Trophoblast cell (in vitro differentiated cells and primary cell): ENCODE measurements at regions not wholly inside any gene's neighbourhood (a gene's known extent, or its start where the extent isn't known, plus 50 kb on each side); places are given as distances from the start of the nearest gene placed in this dataset.

Experiments
- DNase-seq, 2 donors: peaks; one replicate each; pipeline ENCODE4 v3.0.0-alpha.2; 2016
- H2AFZ ChIP-seq: 2 replicates; pipeline ENCODE4 v1.6.1; 2013; ENCODE audit warnings: low read length, moderate library complexity, mild to moderate bottlenecking; ENCODE audit not compliant: insufficient read depth, poor library complexity
- H2AK5ac ChIP-seq: 2 replicates; pipeline ENCODE4 v1.6.1; 2013; ENCODE audit warnings: mild to moderate bottlenecking, low read length
- H2BK120ac ChIP-seq: 2 replicates; pipeline ENCODE4 v1.6.1; 2013; ENCODE audit warnings: low read length, mild to moderate bottlenecking, moderate library complexity; ENCODE audit not compliant: insufficient read depth, poor library complexity
- H2BK12ac ChIP-seq: 2 replicates; pipeline ENCODE4 v1.6.1; 2013; ENCODE audit warnings: mild to moderate bottlenecking, low read length, moderate library complexity
- H2BK5ac ChIP-seq: 2 replicates; pipeline ENCODE4 v1.6.1; 2013; ENCODE audit warnings: low read length, low read depth, moderate library complexity, mild to moderate bottlenecking; ENCODE audit not compliant: poor library complexity
- H3K14ac ChIP-seq: 2 replicates; pipeline ENCODE4 v1.6.1; 2013; ENCODE audit warnings: mild to moderate bottlenecking, low read length
- H3K18ac ChIP-seq: 2 replicates; pipeline ENCODE4 v1.6.1; 2013; ENCODE audit warnings: mild to moderate bottlenecking, low read length
- H3K23ac ChIP-seq: 2 replicates; pipeline ENCODE4 v1.6.1; 2013; ENCODE audit warnings: low read length
- H3K27ac ChIP-seq: 2 replicates; pipeline ENCODE4 v1.5.1; 2013; ENCODE audit warnings: low read depth, mild to moderate bottlenecking, inconsistent platforms, low read length, moderate library complexity
- H3K27me3 ChIP-seq: 2 replicates; pipeline ENCODE4 v1.6.1; 2013; ENCODE audit warnings: inconsistent platforms, mild to moderate bottlenecking, low read length, moderate library complexity; ENCODE audit not compliant: insufficient read depth
- H3K36me3 ChIP-seq, 2 experiments: 1 replicate in 1 of 2; 2 replicates in 1 of 2; pipeline ENCODE4 v1.6.1; 2013; ENCODE audit warnings: low read length in 2 of 2, mild to moderate bottlenecking in 2 of 2, moderate library complexity in 1 of 2; ENCODE audit not compliant: insufficient read depth in 2 of 2, control insufficient read depth in 1 of 2
- H3K4ac ChIP-seq: 2 replicates; pipeline ENCODE4 v1.6.1; 2013; ENCODE audit warnings: low read depth, mild to moderate bottlenecking, low read length, moderate library complexity
- H3K4me1 ChIP-seq, 2 experiments: 1 replicate in 1 of 2; 2 replicates in 1 of 2; pipeline ENCODE4 v1.6.1; 2013; ENCODE audit warnings: low read length in 2 of 2, mild to moderate bottlenecking in 2 of 2, moderate library complexity in 1 of 2; ENCODE audit not compliant: insufficient read depth in 2 of 2, control insufficient read depth in 1 of 2
- H3K4me2 ChIP-seq: 2 replicates; pipeline ENCODE4 v1.6.1; 2013; ENCODE audit warnings: inconsistent platforms, mild to moderate bottlenecking, low read length, moderate library complexity
- H3K4me3 ChIP-seq: 2 replicates; pipeline ENCODE4 v1.5.1; 2013; ENCODE audit warnings: mild to moderate bottlenecking, low read depth, low read length, inconsistent platforms
- H3K79me1 ChIP-seq: one replicate; pipeline ENCODE4 v1.6.1; 2013; ENCODE audit warnings: low read length
- H3K79me2 ChIP-seq: 2 replicates; pipeline ENCODE4 v1.6.1; 2013; ENCODE audit warnings: low read length, mild to moderate bottlenecking; ENCODE audit not compliant: control insufficient read depth, insufficient read depth, poor library complexity
- H3K9ac ChIP-seq: 2 replicates; pipeline ENCODE4 v1.6.1; 2013; ENCODE audit warnings: mild to moderate bottlenecking, low read length
- H3K9me3 ChIP-seq: 2 replicates; pipeline ENCODE4 v1.6.1; 2013; ENCODE audit warnings: low read depth, mild to moderate bottlenecking, control low read depth, inconsistent platforms, low read length; ENCODE audit not compliant: insufficient read depth
- H4K12ac ChIP-seq: 2 replicates; pipeline ENCODE4 v1.6.1; 2013; ENCODE audit warnings: low read depth, mild to moderate bottlenecking, low read length, moderate library complexity
- H4K8ac ChIP-seq: 2 replicates; pipeline ENCODE4 v1.6.1; 2013; ENCODE audit warnings: low read depth, mild to moderate bottlenecking, low read length, moderate library complexity
- H4K91ac ChIP-seq: one replicate; pipeline ENCODE4 v1.6.1; 2013; ENCODE audit warnings: low read depth, mild to moderate bottlenecking, low read length, moderate library complexity
- WGBS: extraction: QIAGEN DNeasy Blood & Tissue Kit; methylation state at CpG from one replicate; pipeline ENCODE4 v1.1.7; 2013; ENCODE audit warnings: missing lambda C conversion rate; ENCODE audit not compliant: insufficient read length, insufficient coverage; ENCODE audit errors: extremely low coverage; 5-methylcytosine and 5-hydroxymethylcytosine counted together

GRCh38 chr6:77097940-77098339 lies 365.4 kb downstream of the HTR1B start:
- Histone ChIP-seq H3K27ac (no peak overlapping the region), H3K23ac (no peak overlapping the region), H2BK120ac (no peak overlapping the region), H3K18ac (no peak overlapping the region), H3K4ac (no peak overlapping the region), H4K8ac (no peak overlapping the region), H2AFZ (no peak overlapping the region), H4K12ac (no peak overlapping the region), H3K79me1 (peaks cover 3% of the 10 kb centered on the region), H2AK5ac (no peak overlapping the region), H3K36me3 (no peaks in the 10 kb centered on the region), H3K27me3 (no peaks in the 10 kb centered on the region), H2BK12ac (no peak overlapping the region), H3K4me3 (no peak overlapping the region), H3K14ac (no peak overlapping the region), H4K91ac (no peak overlapping the region), H3K9me3 (no peaks in the 10 kb centered on the region), H2BK5ac (no peak overlapping the region), H3K4me2 (no peak overlapping the region), H3K9ac (no peak overlapping the region), H3K79me2 (no peaks in the 10 kb centered on the region), H3K4me1 (peaks cover 3 to 4% of the 10 kb centered on the region in 2 experiments)
- WGBS: no CpG with 5 or more reads among the region's 2 CpGs
- no peak for DNase-seq

DNA sequence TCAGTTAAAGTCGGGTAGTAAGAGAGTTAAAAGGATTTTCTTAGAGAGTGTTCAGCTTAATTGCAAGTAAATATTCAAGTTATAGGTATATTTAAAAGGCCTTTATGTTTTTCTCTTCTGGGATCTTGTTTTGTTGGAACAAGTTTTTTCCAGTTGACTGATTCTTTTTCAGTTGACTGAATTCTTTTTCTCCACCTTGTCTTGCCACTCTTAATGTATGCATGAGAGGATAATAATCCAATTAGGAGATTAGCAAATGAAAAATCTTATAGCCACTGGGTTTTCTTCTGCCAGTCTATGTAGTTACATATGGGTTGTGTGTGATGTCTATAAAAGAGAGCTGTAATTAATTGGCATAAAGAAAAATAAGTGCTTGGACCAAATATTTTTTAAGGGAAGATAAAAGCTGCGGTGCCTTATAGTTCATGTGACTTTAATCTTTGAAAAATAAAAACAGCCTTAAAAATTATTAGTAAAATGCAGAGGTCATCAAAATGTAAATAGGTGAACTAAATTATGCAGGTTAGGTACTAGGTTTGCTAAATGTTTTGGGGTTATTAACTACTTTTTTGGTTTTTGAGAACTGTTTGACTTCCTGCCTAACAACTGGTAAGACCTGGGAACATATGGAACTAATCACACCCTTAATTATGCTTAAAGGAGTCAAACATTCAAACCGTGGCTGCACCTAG lies 367.2 kb downstream of the HTR1B start:
- H3K79me2 ChIP-seq: no peaks in the 10 kb centered on the region
- no peak overlapping the region for H4K91ac ChIP-seq
- H3K36me3 ChIP-seq: no peaks in the 10 kb centered on the region
- no peak overlapping the region for H4K8ac ChIP-seq
- no peaks in the 10 kb centered on the region for H3K9me3 ChIP-seq
- H3K4me2 ChIP-seq: no peak overlapping the region
- H3K14ac ChIP-seq: no peak overlapping the region
- H3K79me1 ChIP-seq: peaks cover 3% of the 10 kb centered on the region
- no peak overlapping the region for H3K18ac ChIP-seq
- no peak overlapping the region for H2BK120ac ChIP-seq
- H2BK5ac ChIP-seq: no peak overlapping the region
- no peak overlapping the region for H3K9ac ChIP-seq
- H4K12ac ChIP-seq: no peak overlapping the region
- H3K4ac ChIP-seq: no peak overlapping the region
- WGBS: no CpG with 5 or more reads among the region's 3 CpGs
- H3K27me3 ChIP-seq: no peaks in the 10 kb centered on the region
- H2BK12ac ChIP-seq: no peak overlapping the region
- peaks cover 4 to 5% of the 10 kb centered on the region in 2 experiments for H3K4me1 ChIP-seq
- no peak overlapping the region for H2AFZ ChIP-seq
- no peak for DNase-seq
- no peak overlapping the region for H2AK5ac ChIP-seq
- H3K27ac ChIP-seq: no peak overlapping the region
- no peak overlapping the region for H3K4me3 ChIP-seq
- no peak overlapping the region for H3K23ac ChIP-seq

GRCh38 chr6:77094821-77095220 lies 368.5 kb downstream of the HTR1B start:
- no peaks in the 10 kb centered on the region for H3K79me2 ChIP-seq
- no CpG with 5 or more reads among the region's 1 CpG for WGBS

GRCh38 chr6:77092971-77093370 lies 370.3 kb downstream of the HTR1B start:
- no peak overlapping the region for H3K23ac ChIP-seq
- no peaks in the 10 kb centered on the region for H3K27me3 ChIP-seq
- H2AK5ac ChIP-seq: no peak overlapping the region
- no peak overlapping the region for H2AFZ ChIP-seq
- peak overlapping the region; percentile 14 for H2BK12ac ChIP-seq
- H3K4me1 ChIP-seq: peaks cover 4 to 5% of the 10 kb centered on the region in 2 experiments
- H3K18ac ChIP-seq: no peak overlapping the region
- no peak overlapping the region for H3K9ac ChIP-seq
- H3K9me3 ChIP-seq: no peaks in the 10 kb centered on the region
- no peak overlapping the region for H4K12ac ChIP-seq
- H4K8ac ChIP-seq: peak overlapping the region; percentile 38
- H3K79me1 ChIP-seq: peaks cover 3% of the 10 kb centered on the region
- WGBS: no CpG with 5 or more reads among the region's 1 CpG
- H3K4me3 ChIP-seq: no peak overlapping the region
- DNase-seq: peak in 1 of 2 donors; percentile 61
- no peak overlapping the region for H2BK120ac ChIP-seq
- peak overlapping the region; percentile 51 for H3K14ac ChIP-seq
- no peaks in the 10 kb centered on the region for H3K36me3 ChIP-seq
- no peak overlapping the region for H4K91ac ChIP-seq
- no peaks in the 10 kb centered on the region for H3K79me2 ChIP-seq
- H3K27ac ChIP-seq: no peak overlapping the region
- no peak overlapping the region for H3K4me2 ChIP-seq
- peak overlapping the region; percentile 49 for H2BK5ac ChIP-seq
- H3K4ac ChIP-seq: no peak overlapping the region

More at GRCh38 chr6:77094821-77095220, 368.5 kb downstream of the HTR1B start:
- no peak for DNase-seq
- H3K4me2 ChIP-seq: no peak overlapping the region
- H3K27me3 ChIP-seq: no peaks in the 10 kb centered on the region
- H3K36me3 ChIP-seq: no peaks in the 10 kb centered on the region
- no peak overlapping the region for H2BK12ac ChIP-seq
- no peaks in the 10 kb centered on the region for H3K9me3 ChIP-seq
- H3K4me3 ChIP-seq: no peak overlapping the region
- H4K8ac ChIP-seq: no peak overlapping the region
- no peak overlapping the region for H3K14ac ChIP-seq
- no peak overlapping the region for H2AK5ac ChIP-seq
- H3K79me1 ChIP-seq: peaks cover 3% of the 10 kb centered on the region
- H4K91ac ChIP-seq: peak overlapping the region; percentile 19
- H3K18ac ChIP-seq: no peak overlapping the region
- H3K4ac ChIP-seq: no peak overlapping the region
- peaks cover 4 to 5% of the 10 kb centered on the region in 2 experiments for H3K4me1 ChIP-seq
- no peak overlapping the region for H4K12ac ChIP-seq
- H3K23ac ChIP-seq: no peak overlapping the region
- H3K27ac ChIP-seq: no peak overlapping the region
- H2BK5ac ChIP-seq: no peak overlapping the region
- no peak overlapping the region for H2BK120ac ChIP-seq
- H3K9ac ChIP-seq: no peak overlapping the region
- no peak overlapping the region for H2AFZ ChIP-seq
